ENCODE measurements at regions not wholly inside any gene's neighbourhood (a gene's known extent, or its start where the extent isn't known, plus 50 kb on each side); places are given as distances from the start of the nearest gene placed in this dataset.

- H3K4me2 ChIP-seq (ENCODE audit: low read length, poor library complexity, severe bottlenecking) = no peak overlapping the region
- H3K27ac ChIP-seq (ENCODE audit: low read length, poor library complexity, severe bottlenecking) = no peak overlapping the region
- peaks cover 2% of the 10 kb centered on the region for H3K4me1 ChIP-seq (ENCODE audit: control insufficient read depth, insufficient read depth, low read depth, low read length)
- H2BK15ac ChIP-seq (ENCODE audit: low read depth, poor library complexity, severe bottlenecking) = no peak overlapping the region
- H4K91ac ChIP-seq (ENCODE audit: low read length) = no peak overlapping the region
- DNase-seq = no peak
- H3K9me3 ChIP-seq (ENCODE audit: control insufficient read depth, low read length) = peaks cover 20% of the 10 kb centered on the region
- no peak overlapping the region for H2AK5ac ChIP-seq (ENCODE audit: low read length, severe bottlenecking)
- no peaks in the 10 kb centered on the region for H3K79me1 ChIP-seq (replicated peaks; ENCODE audit: low read length, poor library complexity, severe bottlenecking)
- no peak overlapping the region for H2AFZ ChIP-seq (ENCODE audit: low read depth, low read length)
- no peak overlapping the region for H3K9ac ChIP-seq (ENCODE audit: low read length)
- H3K14ac ChIP-seq (ENCODE audit: low read length in 2 of 2) = no peak overlapping the region
- H2BK5ac ChIP-seq (ENCODE audit: low read depth, low read length, poor library complexity, severe bottlenecking) = no peak overlapping the region
- H2BK12ac ChIP-seq (ENCODE audit: low read length in 2 of 2) = no peak overlapping the region
- no peak overlapping the region for H3K4ac ChIP-seq (ENCODE audit: low read depth in 1 of 2, low read length in 2 of 2)
- H2BK120ac ChIP-seq (ENCODE audit: low read depth, low read length) = no peak overlapping the region
- H4K8ac ChIP-seq (ENCODE audit: low read length) = no peak overlapping the region
- H3K4me3 ChIP-seq (ENCODE audit: insufficient read depth in 1 of 2, low read depth in 1 of 2, low read length in 2 of 2) = no peak overlapping the region
- H3K36me3 ChIP-seq (ENCODE audit: control insufficient read depth in 1 of 2, insufficient read depth in 2 of 2, low read depth in 1 of 2, low read length in 2 of 2) = no peaks in the 10 kb centered on the region
- no peak overlapping the region for H3K18ac ChIP-seq (ENCODE audit: low read depth in 1 of 2, low read length in 2 of 2)
- H3K27me3 ChIP-seq (ENCODE audit: control insufficient read depth in 1 of 2, insufficient read depth in 1 of 2, low read length in 2 of 2) = no peaks in the 10 kb centered on the region
- H3K23ac ChIP-seq (ENCODE audit: low read length in 2 of 2) = no peak overlapping the region
- 96% methylated on average over 2 of the region's 2 CpGs for WGBS
These were observed 313.4 kb downstream of the ETNK1 start for GRCh38 chr12:22938323-22938722.

DNA sequence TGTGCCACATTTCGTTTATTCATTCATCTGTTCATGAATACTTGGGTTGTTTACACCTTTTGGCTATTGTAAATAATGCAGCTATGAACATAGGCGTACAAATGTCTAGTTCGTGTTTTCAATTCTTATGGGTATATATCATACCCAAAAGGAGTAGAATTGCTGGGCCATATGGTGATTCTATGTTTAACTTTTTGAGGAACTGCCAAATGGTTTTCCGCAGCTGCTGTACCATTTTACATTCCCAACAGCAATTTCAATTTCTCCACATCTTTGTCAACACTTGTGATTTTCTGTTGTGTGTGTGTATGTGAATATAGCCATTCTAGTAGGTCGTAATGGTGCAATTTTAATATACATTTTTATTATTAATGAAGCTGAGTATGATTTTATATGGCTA, 326.2 kb downstream of the ETNK1 start:
- Histone ChIP-seq H2BK15ac (ENCODE audit: low read depth, poor library complexity, severe bottlenecking) (no peak overlapping the region), H3K4me1 (ENCODE audit: control insufficient read depth, insufficient read depth, low read depth, low read length) (no peaks in the 10 kb centered on the region), H2AFZ (ENCODE audit: low read depth, low read length) (no peak overlapping the region), H2BK12ac (ENCODE audit: low read length in 2 of 2) (no peak overlapping the region), H4K91ac (ENCODE audit: low read length) (no peak overlapping the region), H3K14ac (ENCODE audit: low read length in 2 of 2) (no peak overlapping the region), H3K18ac (ENCODE audit: low read depth in 1 of 2, low read length in 2 of 2) (no peak overlapping the region), H3K23ac (ENCODE audit: low read length in 2 of 2) (no peak overlapping the region), H3K36me3 (ENCODE audit: control insufficient read depth in 1 of 2, insufficient read depth in 2 of 2, low read depth in 1 of 2, low read length in 2 of 2) (no peaks in the 10 kb centered on the region), H3K9ac (ENCODE audit: low read length) (no peak overlapping the region), H4K8ac (ENCODE audit: low read length) (no peak overlapping the region), H2BK120ac (ENCODE audit: low read depth, low read length) (no peak overlapping the region), H3K9me3 (ENCODE audit: control insufficient read depth, low read length) (peaks cover 4% of the 10 kb centered on the region), H3K4me2 (ENCODE audit: low read length, poor library complexity, severe bottlenecking) (no peak overlapping the region), H3K79me1 (replicated peaks; ENCODE audit: low read length, poor library complexity, severe bottlenecking) (no peaks in the 10 kb centered on the region), H2AK5ac (ENCODE audit: low read length, severe bottlenecking) (no peak overlapping the region), H3K4ac (ENCODE audit: low read depth in 1 of 2, low read length in 2 of 2) (no peak overlapping the region), H2BK5ac (ENCODE audit: low read depth, low read length, poor library complexity, severe bottlenecking) (no peak overlapping the region), H3K27ac (ENCODE audit: low read length, poor library complexity, severe bottlenecking) (no peak overlapping the region), H3K27me3 (ENCODE audit: control insufficient read depth in 1 of 2, insufficient read depth in 1 of 2, low read length in 2 of 2) (no peaks in the 10 kb centered on the region), H3K4me3 (ENCODE audit: insufficient read depth in 1 of 2, low read depth in 1 of 2, low read length in 2 of 2) (no peak overlapping the region)
- DNase-seq = no peak
- 93% methylated on average over 3 of the region's 5 CpGs for WGBS

DNA sequence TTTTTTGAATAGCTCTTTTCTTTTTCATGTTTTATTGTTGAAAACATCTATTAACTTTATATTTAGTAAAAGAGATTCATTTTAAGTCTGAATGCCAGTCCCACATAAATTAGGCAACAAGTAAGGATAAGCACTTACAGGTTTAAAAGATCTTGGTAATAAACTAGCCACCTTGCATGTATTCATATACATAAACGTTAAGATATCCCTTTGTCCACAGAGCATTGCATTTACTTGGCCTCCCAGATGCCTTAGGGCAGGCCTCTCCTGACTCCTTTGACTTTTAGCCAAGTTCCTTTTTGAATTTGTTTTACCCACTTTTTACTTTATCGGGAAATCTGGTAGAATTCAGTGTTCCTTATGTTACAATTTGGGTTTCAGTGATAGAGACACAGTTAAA, 331.7 kb downstream of the ETNK1 start:
- H3K23ac ChIP-seq (ENCODE audit: low read length in 2 of 2) = no peak overlapping the region
- H2AFZ ChIP-seq (ENCODE audit: low read depth, low read length) = no peak overlapping the region
- H2AK5ac ChIP-seq (ENCODE audit: low read length, severe bottlenecking) = no peak overlapping the region
- no peak overlapping the region for H3K4ac ChIP-seq (ENCODE audit: low read depth in 1 of 2, low read length in 2 of 2)
- WGBS = 78% methylated on average over 2 of the region's 2 CpGs
- H3K4me3 ChIP-seq (ENCODE audit: insufficient read depth in 1 of 2, low read depth in 1 of 2, low read length in 2 of 2) = no peak overlapping the region
- no peak overlapping the region for H3K14ac ChIP-seq (ENCODE audit: low read length in 2 of 2)
- H3K27ac ChIP-seq (ENCODE audit: low read length, poor library complexity, severe bottlenecking) = no peak overlapping the region
- peaks cover 4% of the 10 kb centered on the region for H3K9me3 ChIP-seq (ENCODE audit: control insufficient read depth, low read length)
- no peak overlapping the region for H3K9ac ChIP-seq (ENCODE audit: low read length)
- H3K4me2 ChIP-seq (ENCODE audit: low read length, poor library complexity, severe bottlenecking) = no peak overlapping the region
- no peaks in the 10 kb centered on the region for H3K79me1 ChIP-seq (replicated peaks; ENCODE audit: low read length, poor library complexity, severe bottlenecking)
- no peak overlapping the region for H2BK12ac ChIP-seq (ENCODE audit: low read length in 2 of 2)
- no peaks in the 10 kb centered on the region for H3K36me3 ChIP-seq (ENCODE audit: control insufficient read depth in 1 of 2, insufficient read depth in 2 of 2, low read depth in 1 of 2, low read length in 2 of 2)
- H4K8ac ChIP-seq (ENCODE audit: low read length) = no peak overlapping the region
- no peak for DNase-seq
- no peak overlapping the region for H4K91ac ChIP-seq (ENCODE audit: low read length)
- H2BK5ac ChIP-seq (ENCODE audit: low read depth, low read length, poor library complexity, severe bottlenecking) = no peak overlapping the region
- H3K27me3 ChIP-seq (ENCODE audit: control insufficient read depth in 1 of 2, insufficient read depth in 1 of 2, low read length in 2 of 2) = no peaks in the 10 kb centered on the region
- no peak overlapping the region for H2BK15ac ChIP-seq (ENCODE audit: low read depth, poor library complexity, severe bottlenecking)
- H3K4me1 ChIP-seq (ENCODE audit: control insufficient read depth, insufficient read depth, low read depth, low read length) = no peaks in the 10 kb centered on the region
- H3K18ac ChIP-seq (ENCODE audit: low read depth in 1 of 2, low read length in 2 of 2) = no peak overlapping the region
- no peak overlapping the region for H2BK120ac ChIP-seq (ENCODE audit: low read depth, low read length)

DNA sequence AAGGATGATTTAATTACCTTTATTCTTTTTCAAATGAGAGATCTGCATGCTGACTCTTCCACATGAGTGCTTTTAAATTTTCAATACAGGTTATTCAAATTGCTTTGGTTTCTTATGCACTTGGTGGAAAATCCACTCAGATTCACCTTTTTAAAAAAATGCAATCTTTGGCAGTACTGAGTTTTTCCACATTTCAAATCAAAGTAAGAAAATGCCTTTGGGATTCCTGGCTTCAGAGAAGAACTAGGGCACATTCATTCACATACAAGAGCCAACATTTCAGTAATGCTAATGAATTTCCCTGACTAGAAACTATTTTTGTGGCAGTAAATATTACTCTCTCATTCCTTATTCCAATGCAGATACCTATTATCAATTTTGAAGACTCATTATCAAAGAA, 342.2 kb downstream of the ETNK1 start:
- H3K36me3 ChIP-seq (ENCODE audit: control insufficient read depth in 1 of 2, insufficient read depth in 2 of 2, low read depth in 1 of 2, low read length in 2 of 2) = no peaks in the 10 kb centered on the region
- no peak overlapping the region for H3K9ac ChIP-seq (ENCODE audit: low read length)
- no peak overlapping the region for H3K4me2 ChIP-seq (ENCODE audit: low read length, poor library complexity, severe bottlenecking)
- H3K4me1 ChIP-seq (ENCODE audit: control insufficient read depth, insufficient read depth, low read depth, low read length) = no peaks in the 10 kb centered on the region
- H3K27me3 ChIP-seq (ENCODE audit: control insufficient read depth in 1 of 2, insufficient read depth in 1 of 2, low read length in 2 of 2) = no peaks in the 10 kb centered on the region
- H2AK5ac ChIP-seq (ENCODE audit: low read length, severe bottlenecking) = no peak overlapping the region
- no peak overlapping the region for H4K8ac ChIP-seq (ENCODE audit: low read length)
- no peak overlapping the region for H3K27ac ChIP-seq (ENCODE audit: low read length, poor library complexity, severe bottlenecking)
- H3K4ac ChIP-seq (ENCODE audit: low read depth in 1 of 2, low read length in 2 of 2) = no peak overlapping the region
- no peak overlapping the region for H4K91ac ChIP-seq (ENCODE audit: low read length)
- H3K79me1 ChIP-seq (replicated peaks; ENCODE audit: low read length, poor library complexity, severe bottlenecking) = no peaks in the 10 kb centered on the region
- no peak overlapping the region for H3K18ac ChIP-seq (ENCODE audit: low read depth in 1 of 2, low read length in 2 of 2)
- H3K14ac ChIP-seq (ENCODE audit: low read length in 2 of 2) = no peak overlapping the region
- H2BK12ac ChIP-seq (ENCODE audit: low read length in 2 of 2) = no peak overlapping the region
- no peak overlapping the region for H2BK120ac ChIP-seq (ENCODE audit: low read depth, low read length)
- no peaks in the 10 kb centered on the region for H3K9me3 ChIP-seq (ENCODE audit: control insufficient read depth, low read length)
- no peak overlapping the region for H2BK5ac ChIP-seq (ENCODE audit: low read depth, low read length, poor library complexity, severe bottlenecking)
- no peak overlapping the region for H3K23ac ChIP-seq (ENCODE audit: low read length in 2 of 2)
- no peak overlapping the region for H2BK15ac ChIP-seq (ENCODE audit: low read depth, poor library complexity, severe bottlenecking)
- DNase-seq = no peak
- no peak overlapping the region for H3K4me3 ChIP-seq (ENCODE audit: insufficient read depth in 1 of 2, low read depth in 1 of 2, low read length in 2 of 2)
- H2AFZ ChIP-seq (ENCODE audit: low read depth, low read length) = no peak overlapping the region

All from mesenchymal stem cell (in vitro differentiated cells and primary cell).